ENCODE measurements at regions not wholly inside any gene's neighbourhood (a gene's known extent, or its start where the extent isn't known, plus 50 kb on each side); places are given as distances from the start of the nearest gene placed in this dataset.

- DNase-seq (ENCODE audit: low spot score), result no peak
These were observed 654.3 kb upstream of the KIF2B start for GRCh38 chr17:53168413-53168812.

- DNase-seq (ENCODE audit: low spot score), result no peak
These were observed 656.0 kb upstream of the KIF2B start for GRCh38 chr17:53166731-53167130.

- no peak for DNase-seq (ENCODE audit: low spot score)
These were observed 672.5 kb upstream of the KIF2B start for GRCh38 chr17:53150101-53150698.

GRCh38 chr17:53149316-53149715 lies 673.4 kb upstream of the KIF2B start:
- no peak for DNase-seq (ENCODE audit: low spot score)

GRCh38 chr17:53148058-53148457 lies 674.7 kb upstream of the KIF2B start:
- no peak for DNase-seq (ENCODE audit: low spot score)

GRCh38 chr17:53142890-53143289 lies 679.8 kb upstream of the KIF2B start:
- DNase-seq (ENCODE audit: low spot score), result no peak

GRCh38 chr17:53141731-53142130 lies 681.0 kb upstream of the KIF2B start:
- no peak for DNase-seq (ENCODE audit: low spot score)

GRCh38 chr17:53141280-53141679 lies 681.4 kb upstream of the KIF2B start:
- no peak for DNase-seq (ENCODE audit: low spot score)

- no peak for DNase-seq (ENCODE audit: low spot score)
These were observed 684.9 kb upstream of the KIF2B start for GRCh38 chr17:53137869-53138268.

- DNase-seq (ENCODE audit: low spot score), result no peak
These were observed 686.8 kb upstream of the KIF2B start for GRCh38 chr17:53135969-53136368.

- DNase-seq (ENCODE audit: low spot score), result no peak
These were observed 688.2 kb upstream of the KIF2B start for GRCh38 chr17:53134548-53134947.

- DNase-seq (ENCODE audit: low spot score), result no peak
These were observed 688.9 kb upstream of the KIF2B start for GRCh38 chr17:53133876-53134275.

- DNase-seq (ENCODE audit: low spot score), result no peak
These were observed 692.9 kb upstream of the KIF2B start for GRCh38 chr17:53129863-53130262.

GRCh38 chr17:53127331-53127730 lies 695.4 kb upstream of the KIF2B start:
- no peak for DNase-seq (ENCODE audit: low spot score)

- DNase-seq (ENCODE audit: low spot score), result no peak
These were observed 699.8 kb upstream of the KIF2B start for GRCh38 chr17:53122966-53123365.

GRCh38 chr17:53119773-53120172 lies 703.0 kb upstream of the KIF2B start:
- DNase-seq (ENCODE audit: low spot score), result no peak

GRCh38 chr17:53118948-53119347 lies 703.8 kb upstream of the KIF2B start:
- DNase-seq (ENCODE audit: low spot score), result no peak

- no peak for DNase-seq (ENCODE audit: low spot score)
These were observed 715.8 kb upstream of the KIF2B start for GRCh38 chr17:53106886-53107285.

- DNase-seq (ENCODE audit: low spot score), result no peak
These were observed 721.0 kb upstream of the KIF2B start for GRCh38 chr17:53101706-53102105.

- DNase-seq (ENCODE audit: low spot score), result no peak
These were observed 722.6 kb upstream of the KIF2B start for GRCh38 chr17:53100126-53100525.

- no peak for DNase-seq (ENCODE audit: low spot score)
These were observed 729.3 kb upstream of the KIF2B start for GRCh38 chr17:53093391-53093790.

- no peak for DNase-seq (ENCODE audit: low spot score)
These were observed 730.7 kb upstream of the KIF2B start for GRCh38 chr17:53092072-53092471.

GRCh38 chr17:53090770-53091169 lies 732.0 kb upstream of the KIF2B start:
- no peak for DNase-seq (ENCODE audit: low spot score)

- DNase-seq (ENCODE audit: low spot score), result no peak
These were observed 734.2 kb upstream of the KIF2B start for GRCh38 chr17:53088481-53088880.

- DNase-seq (ENCODE audit: low spot score), result no peak
These were observed 761.3 kb upstream of the KIF2B start for GRCh38 chr17:53061446-53061845.
